Lower lobe of right lung (tissue), 2 donors: ENCODE measurements at regions not wholly inside any gene's neighbourhood (a gene's known extent, or its start where the extent isn't known, plus 50 kb on each side); places are given as distances from the start of the nearest gene placed in this dataset.
"Not testable (repeated sequence)": the region's sequence is repeated elsewhere in the genome, so short reads cannot be mapped to it uniquely, and the experiment has no call there.

Experiments used
- ATAC-seq, 2 donors: fragments of 200-7000 bp; cut with Tn5 transposase; one replicate each; pipeline ENCODE4 v1.9.1; 2020 to 2022; ENCODE audit warnings: mild to moderate bottlenecking in 2 of 2, moderate library complexity in 2 of 2
- DNase-seq: peaks from one replicate; pipeline ENCODE4 v3.0.0-alpha.2; 2020
- H3K27ac ChIP-seq: fragments of 200-600 bp; one replicate; pipeline ENCODE4 v1.8.0; 2022
- H3K27me3 ChIP-seq: fragments of 200-600 bp; one replicate; pipeline ENCODE4 v1.8.0; 2022; ENCODE audit warnings: low read depth
- H3K36me3 ChIP-seq: fragments of 200-600 bp; one replicate; pipeline ENCODE4 v1.8.0; 2022; ENCODE audit warnings: mild to moderate bottlenecking
- H3K4me1 ChIP-seq: fragments of 200-600 bp; one replicate; pipeline ENCODE4 v1.8.0; 2022
- H3K4me3 ChIP-seq: fragments of 200-600 bp; one replicate; pipeline ENCODE4 v1.8.0; 2022; ENCODE audit warnings: mild to moderate bottlenecking
- H3K9me3 ChIP-seq: fragments of 200-600 bp; one replicate; pipeline ENCODE4 v1.8.0; 2022
- intact Hi-C: fragments of 100-400 bp; cut with DNase I; formaldehyde crosslinking; loops from one replicate; pipeline ENCODE4 v1.11.0; 2022
- TF ChIP-seq, protein P1 (sequence below): fragments of 200-600 bp; IDR thresholded peaks from one replicate; pipeline ENCODE4 v1.8.0; 2022; ENCODE audit warnings: antibody characterized with exemption, mild to moderate bottlenecking
- donor health status: DM: no; HTN: yes; CAD: no; lungs with severe emphysema.

- Histone ChIP-seq H3K4me3 (no peak overlapping the region), H3K27ac (no peak overlapping the region), H3K9me3 (peaks cover 5% of the 10 kb centered on the region), H3K4me1 (no peaks in the 10 kb centered on the region), H3K27me3 (no peaks in the 10 kb centered on the region), H3K36me3 (no peaks in the 10 kb centered on the region)
- ATAC-seq (no peak), DNase-seq (no peak)
- TF ChIP-seq, protein P1, sequence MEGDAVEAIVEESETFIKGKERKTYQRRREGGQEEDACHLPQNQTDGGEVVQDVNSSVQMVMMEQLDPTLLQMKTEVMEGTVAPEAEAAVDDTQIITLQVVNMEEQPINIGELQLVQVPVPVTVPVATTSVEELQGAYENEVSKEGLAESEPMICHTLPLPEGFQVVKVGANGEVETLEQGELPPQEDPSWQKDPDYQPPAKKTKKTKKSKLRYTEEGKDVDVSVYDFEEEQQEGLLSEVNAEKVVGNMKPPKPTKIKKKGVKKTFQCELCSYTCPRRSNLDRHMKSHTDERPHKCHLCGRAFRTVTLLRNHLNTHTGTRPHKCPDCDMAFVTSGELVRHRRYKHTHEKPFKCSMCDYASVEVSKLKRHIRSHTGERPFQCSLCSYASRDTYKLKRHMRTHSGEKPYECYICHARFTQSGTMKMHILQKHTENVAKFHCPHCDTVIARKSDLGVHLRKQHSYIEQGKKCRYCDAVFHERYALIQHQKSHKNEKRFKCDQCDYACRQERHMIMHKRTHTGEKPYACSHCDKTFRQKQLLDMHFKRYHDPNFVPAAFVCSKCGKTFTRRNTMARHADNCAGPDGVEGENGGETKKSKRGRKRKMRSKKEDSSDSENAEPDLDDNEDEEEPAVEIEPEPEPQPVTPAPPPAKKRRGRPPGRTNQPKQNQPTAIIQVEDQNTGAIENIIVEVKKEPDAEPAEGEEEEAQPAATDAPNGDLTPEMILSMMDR = no peak
- intact Hi-C loops = no loop called here
Measured at GRCh38 chr7:91436655-91437054, 172.4 kb downstream of the FZD1 start.

DNA sequence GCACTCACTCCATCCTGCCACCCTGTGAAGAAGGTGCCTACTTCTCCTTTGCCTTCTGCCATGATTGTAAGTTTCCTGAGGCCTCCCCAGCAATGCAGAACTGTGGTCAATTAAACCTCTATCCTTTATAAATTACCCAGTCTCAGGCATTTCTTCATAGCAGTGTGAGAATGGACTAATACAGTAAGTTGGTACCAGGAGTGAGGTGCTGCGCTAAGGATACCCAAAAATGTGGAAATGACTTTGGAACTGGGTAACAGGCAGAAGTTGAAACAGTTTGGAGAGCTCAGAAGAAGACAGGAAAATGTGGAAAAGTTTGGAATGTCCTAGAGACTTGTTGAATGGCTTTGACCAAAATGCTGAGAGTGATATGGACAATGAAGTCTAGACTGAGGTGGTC, 176.0 kb downstream of the FZD1 start:
- H3K9me3 ChIP-seq, H3K27ac ChIP-seq, ATAC-seq, H3K4me1 ChIP-seq, H3K27me3 ChIP-seq, H3K36me3 ChIP-seq, intact Hi-C loops, H3K4me3 ChIP-seq, DNase-seq: not testable (repeated sequence)

GRCh38 chr7:91443862-91444261, 179.6 kb downstream of the FZD1 start:
- Histone ChIP-seq H3K36me3 (no peaks in the 10 kb centered on the region), H3K4me3 (no peak overlapping the region), H3K9me3 (peaks cover 15% of the 10 kb centered on the region), H3K4me1 (no peaks in the 10 kb centered on the region), H3K27ac (no peak overlapping the region), H3K27me3 (no peaks in the 10 kb centered on the region)
- DNase-seq (no peak), ATAC-seq (no peak)
- intact Hi-C loops = no loop called here
- TF ChIP-seq, protein P1 = no peak

DNA sequence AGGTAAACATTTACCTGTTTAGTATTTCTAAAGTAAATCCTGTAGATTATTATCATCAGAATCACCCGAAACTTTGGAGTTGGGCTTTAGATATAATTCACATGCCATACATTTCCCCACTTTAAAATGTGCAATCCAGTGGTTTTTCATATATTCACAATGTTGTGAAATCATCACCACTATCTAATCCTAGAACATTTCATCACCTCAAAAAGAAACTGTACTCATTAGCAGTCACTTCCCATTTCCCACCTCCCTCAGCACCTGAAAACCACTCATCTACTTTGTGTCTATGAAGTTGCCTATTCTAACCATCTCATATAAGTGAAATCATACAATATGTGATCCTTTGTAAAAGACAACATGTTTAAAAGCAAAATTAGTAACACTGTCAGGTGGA, 182.6 kb downstream of the FZD1 start:
- H3K4me1 ChIP-seq = no peaks in the 10 kb centered on the region
- TF ChIP-seq, protein P1 = no peak
- peaks cover 10% of the 10 kb centered on the region for H3K9me3 ChIP-seq
- no peak overlapping the region for H3K27ac ChIP-seq
- ATAC-seq = no peak
- H3K27me3 ChIP-seq = no peaks in the 10 kb centered on the region
- DNase-seq = no peak
- no peak overlapping the region for H3K4me3 ChIP-seq
- H3K36me3 ChIP-seq = no peaks in the 10 kb centered on the region
- intact Hi-C loops = no loop called here

DNA sequence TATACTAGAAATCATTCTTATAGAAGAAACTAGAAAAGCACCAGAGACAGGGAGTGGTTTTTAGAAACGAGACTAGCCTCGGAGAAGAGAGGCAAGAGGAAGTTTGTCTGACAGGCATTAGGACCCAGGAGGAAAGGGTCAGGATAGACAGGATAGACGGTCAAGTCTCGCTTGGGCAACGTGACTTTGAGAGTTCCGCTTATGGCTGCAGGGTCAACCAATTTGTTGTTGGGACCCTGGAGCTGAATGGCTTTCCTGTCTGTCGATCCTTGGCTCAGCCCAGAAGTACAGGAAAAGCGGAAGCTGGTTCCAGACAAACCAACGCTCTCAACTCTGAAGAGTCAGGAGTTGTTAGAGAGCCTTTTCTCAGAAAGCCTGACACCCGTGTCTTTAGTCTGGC, 191.2 kb downstream of the FZD1 start:
- no peaks in the 10 kb centered on the region for H3K36me3 ChIP-seq
- H3K27me3 ChIP-seq = no peaks in the 10 kb centered on the region
- no peak overlapping the region for H3K4me3 ChIP-seq
- TF ChIP-seq, protein P1 = no peak
- H3K9me3 ChIP-seq = no peaks in the 10 kb centered on the region
- no peaks in the 10 kb centered on the region for H3K4me1 ChIP-seq
- DNase-seq = no peak
- no peak for ATAC-seq
- intact Hi-C loops = no loop called here
- H3K27ac ChIP-seq = no peak overlapping the region

GRCh38 chr7:91457208-91457607, 193.0 kb downstream of the FZD1 start:
- DNase-seq (no peak), ATAC-seq (no peak)
- no peaks in the 10 kb centered on the region for H3K9me3 ChIP-seq
- no peaks in the 10 kb centered on the region for H3K36me3 ChIP-seq
- TF ChIP-seq, protein P1 = no peak
- H3K4me1 ChIP-seq = no peaks in the 10 kb centered on the region
- H3K4me3 ChIP-seq = no peak overlapping the region
- intact Hi-C loops = no loop called here
- no peaks in the 10 kb centered on the region for H3K27me3 ChIP-seq
- H3K27ac ChIP-seq = no peak overlapping the region
